ENCODE measurements at regions not wholly inside any gene's neighbourhood (a gene's known extent, or its start where the extent isn't known, plus 50 kb on each side); places are given as distances from the start of the nearest gene placed in this dataset.

GRCh38 chr16:74188856-74189255 lies 107.8 kb upstream of the PSMD7 start:
- POLR2A ChIA-PET, result no interaction called here

GRCh38 chr16:74186561-74186971 lies 110.0 kb upstream of the PSMD7 start:
- Histone ChIP-seq H3K4me3 (no peak overlapping the region), H3K9me3 (replicated peaks; ENCODE audit: control insufficient read depth, insufficient read depth, low read length) (no peaks in the 10 kb centered on the region), H2AFZ (ENCODE audit: control insufficient read depth, low read depth, low read length) (no peak overlapping the region), H4K20me1 (ENCODE audit: control insufficient read depth, insufficient read depth) (no peaks in the 10 kb centered on the region), H3K9ac (ENCODE audit: control insufficient read depth, insufficient read depth, low read length) (no peak overlapping the region), H3K27ac (ENCODE audit: control insufficient read depth, insufficient read depth) (no peak overlapping the region), H3K4me1 (ENCODE audit: control insufficient read depth, insufficient read depth, low read length) (no peaks in the 10 kb centered on the region), H3K27me3 (replicated peaks in 1 of 2; ENCODE audit: control insufficient read depth in 2 of 2, insufficient read depth in 2 of 2, low read length in 1 of 2) (no peaks in the 10 kb centered on the region), H3K4me2 (ENCODE audit: control insufficient read depth, insufficient read depth) (no peak overlapping the region), H3K79me2 (ENCODE audit: control insufficient read depth, insufficient read depth, low read length) (no peaks in the 10 kb centered on the region), H3K36me3 (ENCODE audit: control insufficient read depth in 2 of 2, insufficient read depth in 2 of 2, low read length in 1 of 2) (no peaks in the 10 kb centered on the region)
- DNase-seq (ENCODE audit: low read depth, low spot score) (no peak), FAIRE-seq (no peak), ATAC-seq (no peak)
- CTCF ChIA-PET, result interaction anchor here (0.7 kb wide), 1 partner anchor 151 kb away, joined by 3 read pairs; no protein-coding TSS in a partner anchor
- in situ Hi-C loops (cut with MboI), result no loop called here
- WGBS (ENCODE audit: insufficient coverage, insufficient replicate concordance, low lambda C conversion rate, missing lambda C conversion rate), result 64% methylated on average over 3 of the region's 3 CpGs
- SMC1A ChIA-PET (ENCODE audit: uncharacterized antibody, unreplicated experiment), result interaction anchor here (1.1 kb wide), 1 partner anchor 19 kb away, joined by 3 read pairs; no protein-coding TSS in a partner anchor
- RAD21 ChIA-PET (ENCODE audit: unreplicated experiment), result no interaction called here
- POLR2A ChIA-PET, result no interaction called here
- intact Hi-C loops (cut with micrococcal nuclease; ENCODE audit: unreplicated experiment), result no loop called here
- BruUV-seq (replicated peaks), result no TSS peak
- TF ChIP-seq REST (IDR thresholded peaks at IDR 0.05; ENCODE audit: low read depth, low read length), result no peak
- TF ChIP-seq POLR2AphosphoS5 (IDR thresholded peaks at IDR 0.05; ENCODE audit: low read length), result no peak
- TF ChIP-seq ZNF592 (IDR thresholded peaks at IDR 0.05), result no peak
- TF ChIP-seq HDAC2 (IDR thresholded peaks at IDR 0.05), result no peak
- no peak for TF ChIP-seq POLR2A (IDR thresholded peaks at IDR 0.05; ENCODE audit: low read depth, low read length)
- no peak for TF ChIP-seq IRF3 (IDR thresholded peaks at IDR 0.05)
- TF ChIP-seq NBN (IDR thresholded peaks at IDR 0.05), result no peak
- TF ChIP-seq LARP7 (IDR thresholded peaks at IDR 0.05), result no peak
- TF ChIP-seq RCOR1 (conservative IDR thresholded peaks at IDR 0.05; ENCODE audit: low read depth, low read length), result no peak

More at GRCh38 chr16:74188856-74189255, 107.8 kb upstream of the PSMD7 start:
- ChIA-PET CTCF (no interaction called here), RAD21 (ENCODE audit: unreplicated experiment) (no interaction called here), SMC1A (ENCODE audit: uncharacterized antibody, unreplicated experiment) (no interaction called here)
- intact Hi-C loops (cut with micrococcal nuclease; ENCODE audit: unreplicated experiment), result no loop called here
- 69% methylated on average over 4 of the region's 4 CpGs for WGBS (ENCODE audit: insufficient coverage, insufficient replicate concordance, low lambda C conversion rate, missing lambda C conversion rate)
- Histone ChIP-seq H3K79me2 (ENCODE audit: control insufficient read depth, insufficient read depth, low read length) (no peaks in the 10 kb centered on the region), H3K27me3 (replicated peaks in 1 of 2; ENCODE audit: control insufficient read depth in 2 of 2, insufficient read depth in 2 of 2, low read length in 1 of 2) (no peaks in the 10 kb centered on the region; a peak in 1 of 4 replicates), H3K4me2 (ENCODE audit: control insufficient read depth, insufficient read depth) (no peak overlapping the region), H3K36me3 (ENCODE audit: control insufficient read depth in 2 of 2, insufficient read depth in 2 of 2, low read length in 1 of 2) (no peaks in the 10 kb centered on the region), H3K4me1 (ENCODE audit: control insufficient read depth, insufficient read depth, low read length) (no peaks in the 10 kb centered on the region), H2AFZ (ENCODE audit: control insufficient read depth, low read depth, low read length) (no peak overlapping the region), H3K4me3 (no peak overlapping the region), H3K9me3 (replicated peaks; ENCODE audit: control insufficient read depth, insufficient read depth, low read length) (no peaks in the 10 kb centered on the region), H3K27ac (ENCODE audit: control insufficient read depth, insufficient read depth) (no peak overlapping the region), H4K20me1 (ENCODE audit: control insufficient read depth, insufficient read depth) (no peaks in the 10 kb centered on the region), H3K9ac (ENCODE audit: control insufficient read depth, insufficient read depth, low read length) (no peak overlapping the region)
- ATAC-seq (no peak), FAIRE-seq (no peak), DNase-seq (ENCODE audit: low read depth, low spot score) (no peak)
- BruUV-seq (replicated peaks), result no TSS peak
- in situ Hi-C loops (cut with MboI), result no loop called here
- TF ChIP-seq RUNX3 (IDR thresholded peaks at IDR 0.05; ENCODE audit: low read length), result no peak
- no peak for TF ChIP-seq SIN3A (IDR thresholded peaks at IDR 0.05; ENCODE audit: low read depth, low read length)
